Panc1 (cell line): ENCODE measurements at regions not wholly inside any gene's neighbourhood (a gene's known extent, or its start where the extent isn't known, plus 50 kb on each side); places are given as distances from the start of the nearest gene placed in this dataset.

Source experiments
- ATAC-seq: fragments of 200-7000 bp; cut with Tn5 transposase; 2 replicates; pipeline ENCODE4 v1.9.1; 2020; ENCODE audit warnings: mild to moderate bottlenecking, moderate library complexity
- BruUV-seq: library from RNA; stranded (reverse); fragments of 400-500 nt; replicated peaks from 2 replicates; lab custom pipeline; 2021; lab: Mats Ljungman, UMichigan
- CTCF ChIA-PET: fragments of 300-600 bp; sonication (Branson Sonifier 250); formaldehyde crosslinking; loops from one replicate; lab custom pipeline; 2022; ENCODE audit warnings: antibody characterized with exemption; lab: Charles Lee
- POLR2A ChIA-PET: fragments of 300-600 bp; sonication (Branson Sonifier 250); formaldehyde crosslinking; loops from one replicate; lab custom pipeline; 2022; ENCODE audit warnings: antibody characterized with exemption; lab: Charles Lee
- DNase-seq: peaks from one replicate; pipeline ENCODE4 v3.0.0-alpha.2; 2010; ENCODE audit warnings: low read depth, low spot score
- H3K27ac ChIP-seq: 2 replicates; pipeline ENCODE4 v1.5.1; 2011; ENCODE audit warnings: mild to moderate bottlenecking, low read length, inconsistent platforms
- H3K27me3 ChIP-seq: fragments of 200-500 bp; sonication (Bioruptor generic); 2 replicates; pipeline ENCODE4 v1.6.0; 2014; ENCODE audit warnings: low read length, inconsistent platforms; ENCODE audit not compliant: control insufficient read depth, insufficient read depth
- H3K36me3 ChIP-seq: fragments of 200-500 bp; sonication (Bioruptor generic); 2 replicates; pipeline ENCODE4 v1.5.1; 2014; ENCODE audit warnings: inconsistent platforms, mild to moderate bottlenecking, low read length, moderate library complexity; ENCODE audit not compliant: control insufficient read depth, insufficient read depth
- H3K4me1 ChIP-seq: 2 replicates; pipeline ENCODE4 v1.5.1; 2011; ENCODE audit warnings: inconsistent platforms, mild to moderate bottlenecking, low read length, moderate library complexity; ENCODE audit not compliant: control insufficient read depth, insufficient read depth
- H3K4me3 ChIP-seq, 2 experiments: 2 replicates each; pipeline ENCODE4 v1.5.1; 2011 to 2012; ENCODE audit warnings: low read depth in 2 of 2, low read length in 2 of 2, mild to moderate bottlenecking in 2 of 2, inconsistent platforms in 1 of 2, moderate library complexity in 1 of 2
- H3K9me3 ChIP-seq: fragments of 200-500 bp; sonication (Bioruptor generic); 2 replicates; pipeline ENCODE4 v1.5.1; 2014; ENCODE audit warnings: low read depth, mild to moderate bottlenecking, inconsistent platforms, low read length, moderate library complexity; ENCODE audit not compliant: control insufficient read depth, insufficient read depth
- POLR2AphosphoS5 ChIP-seq: IDR thresholded peaks from 2 replicates; pipeline ENCODE4 v1.6.1; 2012; ENCODE audit warnings: mild to moderate bottlenecking, low read depth, low read length, moderate library complexity
- SIN3A ChIP-seq: IDR thresholded peaks from 2 replicates; pipeline ENCODE4 v1.6.1; 2012; ENCODE audit warnings: low read depth, mild to moderate bottlenecking, low read length, moderate library complexity, borderline replicate concordance; ENCODE audit not compliant: insufficient read depth
- TCF7L2 ChIP-seq: IDR thresholded peaks from 2 replicates; pipeline ENCODE4 v1.6.1; 2011; ENCODE audit warnings: mild to moderate bottlenecking, low read depth, low read length, inconsistent platforms
- in situ Hi-C: cut with HindIII; loops from 2 replicates; pipeline ENCODE4 v1.10.0; 2016; ENCODE audit warnings: low sequenced_read_pairs, low pct_unique_long_range_greater_than_20kb
- intact Hi-C: fragments of 100-400 bp; cut with micrococcal nuclease; formaldehyde crosslinking; loops from one replicate; pipeline ENCODE4 v1.10.0; 2022; ENCODE audit not compliant: unreplicated experiment
- TF ChIP-seq, protein P1 (sequence below), 2 experiments: IDR thresholded peaks; 2 replicates each; pipeline ENCODE4 v1.6.1; 2011 to 2012; ENCODE audit warnings: low read depth in 2 of 2, control low read depth in 1 of 2, low read length in 1 of 2, mild to moderate bottlenecking in 1 of 2, moderate library complexity in 1 of 2; ENCODE audit not compliant: insufficient read depth in 1 of 2
- TF ChIP-seq, protein P2 (sequence below): fragments of 450-650 bp; IDR thresholded peaks from 2 replicates; pipeline ENCODE4 v1.5.1; 2017; ENCODE audit warnings: mild to moderate bottlenecking

DNA sequence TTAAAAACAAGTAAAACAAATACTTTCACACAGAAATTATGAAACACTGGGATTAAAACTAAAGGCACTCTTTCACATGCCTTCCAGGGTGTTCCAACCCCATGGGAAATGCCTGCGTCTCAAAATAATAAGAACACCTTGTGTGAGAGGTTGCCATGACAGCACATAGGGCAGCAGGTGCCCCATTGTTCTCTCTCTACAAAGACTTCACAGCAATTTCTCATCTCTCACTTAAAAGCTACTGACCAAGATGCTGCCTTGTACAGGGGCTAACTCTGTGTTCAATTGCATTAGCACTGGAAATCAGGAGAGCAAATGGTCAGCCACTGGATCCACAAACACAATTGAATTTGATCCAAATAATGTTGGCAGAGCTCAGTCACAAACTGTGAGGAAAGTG lies 102.5 kb upstream of the GALNTL6 start:
- no TSS peak for BruUV-seq
- CTCF ChIA-PET = no interaction called here

DNA sequence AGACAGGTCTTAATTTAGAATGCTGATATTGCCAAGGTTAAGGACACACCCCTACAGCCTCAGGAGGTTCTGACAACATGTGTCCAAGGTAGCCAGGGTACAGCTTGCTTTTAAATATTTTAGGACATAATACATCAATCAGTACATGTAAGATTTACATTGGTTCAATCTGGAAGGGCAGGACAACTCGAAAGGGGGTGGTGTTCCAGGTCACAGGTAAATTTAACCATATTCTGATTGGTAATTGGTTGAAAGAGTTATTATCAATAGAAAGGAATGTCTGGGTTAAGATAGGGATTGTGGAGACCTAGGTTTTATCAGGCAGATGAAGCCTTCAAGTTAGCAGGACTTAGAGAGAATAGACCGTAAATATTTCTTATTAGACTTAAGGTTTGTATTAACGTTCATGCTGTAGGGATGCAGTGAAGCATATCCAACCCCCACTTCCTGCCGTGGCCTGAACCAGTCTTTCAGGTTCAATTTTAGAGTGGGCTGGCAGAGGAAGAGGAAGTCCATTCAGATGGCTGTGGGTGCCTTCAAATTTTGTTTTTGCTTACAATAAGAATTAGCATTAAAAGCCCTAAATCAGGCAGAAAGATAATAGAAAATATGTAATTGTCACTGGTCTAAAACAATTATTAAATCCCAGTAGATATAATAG lies 136.5 kb upstream of the GALNTL6 start:
- CTCF ChIA-PET = no interaction called here
- TF ChIP-seq, protein P1, sequence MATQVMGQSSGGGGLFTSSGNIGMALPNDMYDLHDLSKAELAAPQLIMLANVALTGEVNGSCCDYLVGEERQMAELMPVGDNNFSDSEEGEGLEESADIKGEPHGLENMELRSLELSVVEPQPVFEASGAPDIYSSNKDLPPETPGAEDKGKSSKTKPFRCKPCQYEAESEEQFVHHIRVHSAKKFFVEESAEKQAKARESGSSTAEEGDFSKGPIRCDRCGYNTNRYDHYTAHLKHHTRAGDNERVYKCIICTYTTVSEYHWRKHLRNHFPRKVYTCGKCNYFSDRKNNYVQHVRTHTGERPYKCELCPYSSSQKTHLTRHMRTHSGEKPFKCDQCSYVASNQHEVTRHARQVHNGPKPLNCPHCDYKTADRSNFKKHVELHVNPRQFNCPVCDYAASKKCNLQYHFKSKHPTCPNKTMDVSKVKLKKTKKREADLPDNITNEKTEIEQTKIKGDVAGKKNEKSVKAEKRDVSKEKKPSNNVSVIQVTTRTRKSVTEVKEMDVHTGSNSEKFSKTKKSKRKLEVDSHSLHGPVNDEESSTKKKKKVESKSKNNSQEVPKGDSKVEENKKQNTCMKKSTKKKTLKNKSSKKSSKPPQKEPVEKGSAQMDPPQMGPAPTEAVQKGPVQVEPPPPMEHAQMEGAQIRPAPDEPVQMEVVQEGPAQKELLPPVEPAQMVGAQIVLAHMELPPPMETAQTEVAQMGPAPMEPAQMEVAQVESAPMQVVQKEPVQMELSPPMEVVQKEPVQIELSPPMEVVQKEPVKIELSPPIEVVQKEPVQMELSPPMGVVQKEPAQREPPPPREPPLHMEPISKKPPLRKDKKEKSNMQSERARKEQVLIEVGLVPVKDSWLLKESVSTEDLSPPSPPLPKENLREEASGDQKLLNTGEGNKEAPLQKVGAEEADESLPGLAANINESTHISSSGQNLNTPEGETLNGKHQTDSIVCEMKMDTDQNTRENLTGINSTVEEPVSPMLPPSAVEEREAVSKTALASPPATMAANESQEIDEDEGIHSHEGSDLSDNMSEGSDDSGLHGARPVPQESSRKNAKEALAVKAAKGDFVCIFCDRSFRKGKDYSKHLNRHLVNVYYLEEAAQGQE (IDR thresholded peaks at IDR 0.05; ENCODE audit: insufficient read depth in 1 of 2, low read depth in 2 of 2, low read length in 1 of 2) = no peak
- no peak for TF ChIP-seq TCF7L2
- no peak for TF ChIP-seq POLR2AphosphoS5
- no TSS peak for BruUV-seq
- DNase-seq (no peak), ATAC-seq (no peak)
- in situ Hi-C loops = no loop called here
- POLR2A ChIA-PET = no interaction called here
- intact Hi-C loops = no loop called here
- Histone ChIP-seq H3K36me3 (no peaks in the 10 kb centered on the region), H3K27me3 (no peaks in the 10 kb centered on the region), H3K4me1 (no peaks in the 10 kb centered on the region), H3K9me3 (no peaks in the 10 kb centered on the region), H3K27ac (no peak overlapping the region), H3K4me3 (no peak overlapping the region)

More for the DNA sequence above, 102.5 kb upstream of the GALNTL6 start:
- Histone ChIP-seq H3K27me3 (no peaks in the 10 kb centered on the region), H3K4me1 (no peaks in the 10 kb centered on the region), H3K4me3 (no peak overlapping the region), H3K36me3 (no peaks in the 10 kb centered on the region), H3K27ac (no peak overlapping the region), H3K9me3 (no peaks in the 10 kb centered on the region)
- DNase-seq = no peak
- TF ChIP-seq, protein P2, sequence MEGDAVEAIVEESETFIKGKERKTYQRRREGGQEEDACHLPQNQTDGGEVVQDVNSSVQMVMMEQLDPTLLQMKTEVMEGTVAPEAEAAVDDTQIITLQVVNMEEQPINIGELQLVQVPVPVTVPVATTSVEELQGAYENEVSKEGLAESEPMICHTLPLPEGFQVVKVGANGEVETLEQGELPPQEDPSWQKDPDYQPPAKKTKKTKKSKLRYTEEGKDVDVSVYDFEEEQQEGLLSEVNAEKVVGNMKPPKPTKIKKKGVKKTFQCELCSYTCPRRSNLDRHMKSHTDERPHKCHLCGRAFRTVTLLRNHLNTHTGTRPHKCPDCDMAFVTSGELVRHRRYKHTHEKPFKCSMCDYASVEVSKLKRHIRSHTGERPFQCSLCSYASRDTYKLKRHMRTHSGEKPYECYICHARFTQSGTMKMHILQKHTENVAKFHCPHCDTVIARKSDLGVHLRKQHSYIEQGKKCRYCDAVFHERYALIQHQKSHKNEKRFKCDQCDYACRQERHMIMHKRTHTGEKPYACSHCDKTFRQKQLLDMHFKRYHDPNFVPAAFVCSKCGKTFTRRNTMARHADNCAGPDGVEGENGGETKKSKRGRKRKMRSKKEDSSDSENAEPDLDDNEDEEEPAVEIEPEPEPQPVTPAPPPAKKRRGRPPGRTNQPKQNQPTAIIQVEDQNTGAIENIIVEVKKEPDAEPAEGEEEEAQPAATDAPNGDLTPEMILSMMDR = no peak
- TF ChIP-seq POLR2AphosphoS5 (no peak), SIN3A (no peak), TCF7L2 (no peak)
- TF ChIP-seq, protein P1 (IDR thresholded peaks at IDR 0.05; ENCODE audit: insufficient read depth in 1 of 2, low read depth in 2 of 2, low read length in 1 of 2) = no peak
- POLR2A ChIA-PET = no interaction called here
- in situ Hi-C loops (no loop called here), intact Hi-C loops (no loop called here)
- ATAC-seq = no peak
